Peyer's patch (tissue), 4 donors: ENCODE measurements at regions not wholly inside any gene's neighbourhood (a gene's known extent, or its start where the extent isn't known, plus 50 kb on each side); places are given as distances from the start of the nearest gene placed in this dataset.

Experiments
- CTCF ChIP-seq, 6 experiments: fragments of 450-650 bp in 4 of 6; fragments of 200-600 bp in 2 of 6; sonication (generic) in 1 of 6; IDR thresholded peaks; one replicate each; pipeline ENCODE4 v1.5.1; 2017 to 2019; ENCODE audit warnings: antibody characterized with exemption in 6 of 6, mild to moderate bottlenecking in 3 of 6, moderate library complexity in 1 of 6
- POLR2A ChIP-seq, 2 donors: fragments of 450-650 bp; IDR thresholded peaks; one replicate each; pipeline ENCODE4 v1.5.1; 2017; ENCODE audit warnings: antibody characterized with exemption in 2 of 2, mild to moderate bottlenecking in 2 of 2, moderate library complexity in 2 of 2

- TF ChIP-seq CTCF (IDR thresholded peaks at IDR 0.05) (no peak), POLR2A (IDR thresholded peaks at IDR 0.05) (no peak)
Measured at GRCh38 chr21:20661745-20662422, 336.3 kb upstream of the NCAM2 start.
